Tongue (tissue), 1 donor: ENCODE measurements at regions not wholly inside any gene's neighbourhood (a gene's known extent, or its start where the extent isn't known, plus 50 kb on each side); places are given as distances from the start of the nearest gene placed in this dataset.
"Not testable (repeated sequence)": the region's sequence is repeated elsewhere in the genome, so short reads cannot be mapped to it uniquely, and the experiment has no call there.

ENCODE experiments used
- DNase-seq: peaks from one replicate; pipeline ENCODE4 v3.0.0-alpha.2; 2015

DNA sequence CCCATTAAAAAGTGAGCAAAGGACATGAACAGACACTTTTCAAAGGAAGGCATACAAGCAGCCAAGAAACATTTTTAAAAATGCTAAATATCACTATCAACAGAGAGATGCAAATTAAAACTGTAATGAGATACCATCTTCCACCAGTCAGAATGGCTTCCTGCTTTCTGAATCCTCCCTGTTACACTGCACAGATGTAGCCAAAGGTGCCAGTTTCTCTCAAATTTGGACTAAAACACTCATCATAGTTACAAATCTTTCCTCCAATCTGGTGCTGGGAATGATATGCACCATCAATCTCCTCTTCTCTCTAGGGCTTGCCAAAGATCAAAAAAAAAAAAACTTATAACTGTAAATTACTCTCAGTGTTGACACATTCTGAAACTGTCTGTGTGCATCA lies 311.8 kb upstream of the CLEC14A start:
- no peak for DNase-seq

DNA sequence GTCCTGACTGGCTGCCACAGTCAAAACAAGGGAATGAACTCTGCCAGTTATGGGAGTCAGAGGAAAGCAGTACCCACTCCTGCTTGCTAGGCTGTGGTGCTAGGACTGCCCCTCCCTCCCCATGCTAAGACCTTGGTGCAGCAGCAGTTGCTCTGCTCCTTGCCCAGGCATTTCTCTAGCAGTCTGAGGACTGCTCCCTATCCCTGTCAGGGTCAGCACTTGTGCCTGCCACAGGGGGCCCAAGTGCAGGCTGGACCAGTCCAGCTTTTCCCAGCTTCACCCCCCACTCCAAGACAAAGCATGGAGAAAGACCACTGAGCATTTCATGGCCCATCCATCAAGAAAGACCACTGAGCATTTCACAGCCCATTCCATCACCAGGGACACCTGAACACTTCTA lies 305.8 kb upstream of the CLEC14A start:
- no peak for DNase-seq

- DNase-seq: no peak
Observed at GRCh38 chr14:38559711-38560110, 303.8 kb upstream of the CLEC14A start.

DNA sequence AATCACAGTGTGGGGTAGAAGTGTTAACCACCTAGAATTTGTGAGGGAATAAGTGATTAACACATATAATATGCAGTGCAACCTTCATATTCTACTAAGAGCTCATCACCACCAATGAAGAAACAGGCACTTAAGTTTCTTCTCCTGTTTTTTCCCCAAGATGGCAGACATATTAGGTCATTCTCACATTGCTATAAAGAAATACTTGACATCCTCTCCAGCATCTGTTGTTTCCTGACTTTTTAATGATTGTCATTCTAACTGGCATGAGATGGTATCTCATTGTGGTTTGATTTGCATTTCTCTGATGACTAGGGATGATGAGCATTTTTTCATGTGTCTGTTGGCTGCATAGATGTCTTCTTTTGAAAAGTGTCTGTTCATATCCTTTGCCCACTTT lies 301.5 kb upstream of the CLEC14A start:
- DNase-seq: not testable (repeated sequence)

DNA sequence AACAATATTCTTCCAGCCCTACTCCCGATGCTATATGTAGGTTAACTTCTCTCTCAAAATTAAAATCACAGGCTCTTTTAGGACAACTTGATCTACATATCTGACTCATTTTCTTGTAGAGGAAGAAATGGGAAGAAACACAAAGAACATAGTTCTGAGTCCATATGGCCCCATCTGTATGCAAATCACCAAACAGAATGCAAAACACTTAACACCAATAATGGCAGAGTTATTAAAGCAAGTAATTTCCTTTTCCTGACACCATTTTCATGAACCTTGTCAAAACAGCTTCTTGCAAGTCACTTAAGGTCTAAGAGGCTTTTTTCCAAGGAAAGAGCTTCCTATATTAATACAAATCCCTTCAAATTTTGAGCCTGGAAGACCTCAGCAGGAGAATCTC lies 300.4 kb upstream of the CLEC14A start:
- DNase-seq: no peak

- no peak for DNase-seq
Observed at GRCh38 chr14:38554026-38554425, 298.1 kb upstream of the CLEC14A start.

- no peak for DNase-seq
Observed at GRCh38 chr14:38553586-38553985, 297.7 kb upstream of the CLEC14A start.

- DNase-seq: no peak
Observed at GRCh38 chr14:38549564-38549963, 293.7 kb upstream of the CLEC14A start.

- DNase-seq: no peak
Observed at GRCh38 chr14:38547961-38548490, 292.1 kb upstream of the CLEC14A start.

GRCh38 chr14:38546932-38547551 lies 291.1 kb upstream of the CLEC14A start:
- no peak for DNase-seq

DNA sequence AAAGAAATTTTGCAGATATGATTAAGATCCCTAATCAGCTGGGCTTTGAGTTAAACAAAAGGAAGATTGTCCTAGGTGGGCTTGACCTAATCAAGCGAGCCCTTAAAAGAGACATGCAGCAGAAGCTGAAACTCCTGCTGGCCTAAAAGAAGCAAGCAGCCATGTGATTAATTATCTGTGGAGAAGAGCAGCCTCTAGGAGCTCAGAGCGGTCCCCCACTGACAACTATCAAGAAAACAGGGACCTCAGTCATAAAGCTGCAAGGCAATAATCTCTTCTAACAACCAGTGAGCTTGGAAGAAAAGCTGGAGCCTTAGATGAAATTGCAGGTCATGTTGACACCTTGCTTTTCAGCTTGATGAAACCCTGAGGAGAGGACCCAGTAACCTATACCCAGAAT lies 288.9 kb upstream of the CLEC14A start:
- DNase-seq: no peak

DNA sequence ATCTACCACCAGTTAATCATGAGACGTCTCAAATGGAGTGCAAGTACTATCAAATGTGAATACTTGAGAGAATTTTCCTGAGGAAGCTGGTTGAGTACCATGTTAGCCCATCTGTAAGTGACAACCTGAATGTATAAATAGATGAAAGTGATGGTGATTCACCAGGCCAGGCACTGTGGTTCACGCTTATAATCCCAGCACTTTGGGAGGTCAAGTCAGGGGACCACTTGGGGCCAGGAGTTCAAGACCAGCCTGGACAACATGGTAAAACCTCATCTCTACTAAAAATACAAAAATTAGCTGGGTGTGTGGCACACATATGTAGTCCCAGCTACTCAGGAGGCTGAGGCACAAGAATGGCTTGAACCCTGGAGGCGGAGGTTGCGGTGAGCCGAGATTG lies 288.0 kb upstream of the CLEC14A start:
- DNase-seq: not testable (repeated sequence)

- not testable (repeated sequence) for DNase-seq
Observed at GRCh38 chr14:38538053-38538452, 282.2 kb upstream of the CLEC14A start.

DNA sequence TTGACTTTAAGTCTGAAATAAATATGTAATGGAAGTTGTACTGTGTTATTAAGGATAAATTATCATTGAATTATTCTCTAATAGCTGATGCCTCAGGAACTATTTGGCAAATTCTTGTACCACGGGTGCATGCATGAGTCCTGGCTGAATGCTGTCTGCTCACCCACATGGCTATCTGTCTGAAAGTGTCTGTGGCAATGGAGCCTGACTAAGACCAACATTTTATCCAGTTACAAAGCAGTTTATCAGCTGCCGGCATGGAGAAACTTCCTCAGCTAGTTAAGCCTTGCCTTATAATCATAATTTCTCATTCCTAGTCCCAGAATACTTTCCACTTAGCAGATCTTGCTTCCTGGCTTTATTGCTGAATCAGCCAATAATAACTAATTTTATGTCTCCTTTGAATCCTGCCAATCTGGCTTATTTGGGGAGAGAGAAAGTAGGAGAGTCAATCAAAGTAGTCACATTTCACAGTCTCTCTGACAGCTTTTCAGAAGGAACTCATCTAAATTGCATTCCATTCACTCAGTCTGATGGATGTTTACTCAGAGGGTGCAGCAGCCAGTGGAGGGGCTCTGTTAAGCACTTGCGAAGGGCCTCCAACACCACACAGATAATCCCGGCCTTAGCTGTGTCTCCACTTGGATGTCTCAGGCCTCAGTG lies 280.6 kb upstream of the CLEC14A start:
- no peak for DNase-seq

DNA sequence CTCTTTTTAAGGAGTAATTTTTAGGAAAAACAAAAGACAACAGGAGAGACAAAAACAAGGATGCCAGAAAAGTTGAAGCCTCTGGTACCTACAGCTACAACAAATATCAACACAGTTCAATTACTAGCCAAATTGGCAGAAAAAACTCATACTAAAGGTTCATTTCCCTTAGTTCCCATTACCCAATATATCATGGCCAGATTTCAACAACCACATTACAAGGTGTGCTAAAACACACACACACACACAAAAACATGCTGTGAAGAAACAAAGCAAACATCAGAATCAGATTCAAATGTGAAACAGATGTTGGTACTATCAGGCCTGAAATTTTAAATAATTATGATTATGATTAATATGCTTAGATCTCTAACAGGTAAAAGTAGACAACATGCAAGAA lies 272.7 kb upstream of the CLEC14A start:
- no peak for DNase-seq

DNA sequence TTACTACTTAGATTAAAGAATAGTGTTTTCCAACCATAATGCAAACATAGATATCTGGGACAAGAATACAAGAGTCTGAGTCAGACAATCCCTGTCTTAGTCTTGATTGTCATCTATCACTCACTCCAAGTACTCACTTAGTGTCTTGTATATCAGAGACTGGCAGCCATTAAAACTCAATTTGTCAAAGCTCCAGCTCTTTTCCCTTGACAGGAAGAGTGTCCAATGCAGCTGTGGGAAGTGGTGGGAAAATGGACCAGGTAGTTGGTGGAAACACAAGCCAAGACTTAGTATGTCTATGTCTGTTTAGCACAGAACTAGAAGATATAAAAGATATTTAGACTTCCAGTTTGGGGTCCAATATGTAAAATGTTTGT lies 271.6 kb upstream of the CLEC14A start:
- DNase-seq: no peak

GRCh38 chr14:38526826-38527501 lies 271.1 kb upstream of the CLEC14A start:
- no peak for DNase-seq

DNA sequence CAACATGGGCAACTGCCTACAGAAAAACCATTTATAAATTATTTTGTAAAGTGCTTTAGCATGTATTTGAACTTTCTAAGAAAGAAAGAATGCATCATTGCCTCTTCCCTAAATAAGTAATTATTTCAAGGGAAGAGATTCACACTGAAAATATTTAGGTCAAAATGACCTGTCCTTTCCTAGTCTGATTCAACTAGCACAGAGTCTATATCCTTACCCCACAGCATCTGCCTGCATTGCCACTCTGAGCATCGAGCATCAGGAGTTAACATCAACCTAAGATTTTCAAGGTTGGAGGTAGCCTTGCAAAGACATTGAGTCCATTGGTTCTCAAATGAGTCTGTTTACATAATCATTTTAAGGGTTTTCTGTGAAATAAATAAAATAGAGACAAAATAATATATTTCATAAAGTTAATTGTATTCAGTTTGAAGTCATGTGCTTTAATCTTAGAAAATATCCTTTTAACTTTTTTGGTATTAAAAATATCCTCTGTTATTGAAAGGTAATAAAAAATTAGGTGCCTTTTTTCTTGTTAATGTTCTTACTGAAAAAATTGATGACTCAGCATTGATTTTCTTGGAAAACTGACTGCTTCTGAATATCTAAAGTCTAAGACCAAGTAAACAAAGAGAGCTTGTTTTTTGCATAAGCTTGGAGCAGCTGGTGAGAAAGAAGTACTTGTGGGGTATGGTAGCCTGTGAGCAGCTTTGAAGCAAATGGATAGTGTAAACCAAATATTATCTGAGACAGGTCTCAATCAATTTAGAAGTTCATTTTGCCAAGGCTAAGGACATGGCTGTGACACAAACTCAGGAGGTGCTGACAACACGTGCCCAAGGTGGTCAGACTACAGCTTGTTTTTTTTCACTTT lies 269.0 kb upstream of the CLEC14A start:
- no peak for DNase-seq

GRCh38 chr14:38522724-38523123 lies 266.8 kb upstream of the CLEC14A start:
- DNase-seq: no peak

DNA sequence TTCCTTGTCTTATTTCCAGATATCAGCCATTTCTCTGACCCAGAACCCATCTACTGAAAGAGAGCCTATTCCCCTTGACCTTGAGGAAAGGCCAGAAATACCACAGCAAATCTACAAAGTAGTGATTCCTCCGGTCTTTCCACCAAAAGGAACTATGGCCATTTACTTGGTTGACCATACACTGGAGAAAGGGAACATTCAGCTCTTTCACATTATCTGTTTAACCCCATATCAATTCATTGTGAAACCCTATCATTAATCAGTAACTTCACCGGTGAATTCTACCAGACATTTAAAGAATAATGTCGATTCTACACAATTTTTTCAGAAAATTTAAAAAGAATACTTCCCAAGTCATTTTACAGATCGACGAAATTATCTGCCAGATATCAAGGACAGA lies 265.7 kb upstream of the CLEC14A start:
- no peak for DNase-seq

DNA sequence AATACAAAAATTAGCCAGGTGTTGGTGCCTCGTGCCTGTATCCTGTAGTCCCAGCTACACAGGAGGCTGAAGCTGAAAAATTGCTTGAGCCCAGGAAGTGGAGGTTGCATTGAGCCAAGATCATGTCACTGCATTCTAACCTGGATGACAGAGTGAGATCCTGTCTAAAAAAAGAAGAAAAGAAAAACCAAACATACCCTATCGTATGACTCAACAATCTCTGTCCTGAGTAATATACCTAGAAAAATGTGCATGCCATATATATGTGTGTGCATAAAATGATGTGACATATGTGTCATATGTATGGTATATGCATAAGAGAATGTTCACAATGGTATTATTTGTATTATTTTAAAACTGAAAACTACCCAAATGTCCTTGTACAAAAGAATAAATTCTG lies 261.5 kb upstream of the CLEC14A start:
- DNase-seq: no peak

DNA sequence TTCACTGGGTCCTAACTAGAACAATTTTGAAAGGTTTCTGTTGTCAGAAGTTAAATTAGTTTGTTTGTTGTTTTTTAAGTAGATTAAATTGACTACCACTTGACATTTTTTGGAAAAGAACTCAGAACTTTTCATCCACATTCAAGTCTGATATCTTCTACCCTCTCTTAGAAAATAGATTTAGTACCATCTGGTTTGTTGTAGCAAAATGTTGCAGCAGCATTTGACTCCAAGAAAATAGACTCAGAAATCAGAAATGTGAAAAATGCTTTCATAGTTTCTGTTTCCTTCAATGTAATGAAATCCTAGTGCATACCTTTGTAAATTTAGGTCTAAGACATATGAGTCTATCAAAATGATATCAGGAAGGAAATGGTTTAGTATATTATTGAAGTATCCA lies 256.3 kb upstream of the CLEC14A start:
- DNase-seq: no peak

DNA sequence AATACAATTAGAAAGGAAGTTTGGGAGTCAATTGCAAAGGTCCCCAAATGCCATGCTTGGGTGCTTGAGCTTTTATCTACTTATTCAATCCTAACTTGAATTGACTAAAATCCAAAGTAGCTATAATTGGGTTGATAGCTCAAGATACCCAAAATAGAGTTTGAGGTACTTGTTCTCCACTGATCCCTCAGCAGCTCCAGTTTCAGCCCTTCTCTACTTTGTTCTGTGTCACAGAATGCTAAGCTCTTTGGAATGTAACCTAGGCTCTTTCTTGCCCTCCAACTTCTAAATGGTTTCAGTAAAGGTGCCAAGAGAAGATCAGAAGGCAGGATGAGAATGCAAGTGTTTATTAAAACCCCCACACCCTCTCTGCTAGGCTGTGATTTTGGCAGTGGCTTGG lies 251.4 kb upstream of the CLEC14A start:
- no peak for DNase-seq
